ENCODE measurements at regions not wholly inside any gene's neighbourhood (a gene's known extent, or its start where the extent isn't known, plus 50 kb on each side); places are given as distances from the start of the nearest gene placed in this dataset.
"Not testable (repeated sequence)": the region's sequence is repeated elsewhere in the genome, so short reads cannot be mapped to it uniquely, and the experiment has no call there.

DNA sequence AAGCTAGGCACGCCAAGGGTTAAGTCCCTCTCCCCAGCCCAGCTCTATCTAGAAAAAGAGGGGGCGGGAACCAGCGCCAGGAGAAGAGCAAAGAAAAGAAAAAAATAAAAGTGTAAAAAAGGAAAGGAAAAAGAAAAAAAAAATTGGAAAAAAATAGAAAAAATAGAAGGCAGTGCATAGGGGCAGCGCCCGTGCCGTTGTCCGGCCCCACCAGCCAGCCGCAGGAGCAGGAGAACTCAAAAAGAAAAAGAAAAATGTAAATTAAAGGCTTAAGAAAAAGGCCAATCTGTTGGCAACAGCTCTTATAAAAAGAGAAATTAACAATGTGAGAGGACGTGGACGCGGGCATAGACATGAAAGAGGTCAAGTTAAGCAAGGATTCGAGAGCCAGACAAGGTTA lies 105.4 kb upstream of the ZNF98 start:
- 44 to 47% methylated on average over 12 of the region's 12 CpGs for WGBS, 2 donors
- no peak for DNase-seq
- Histone ChIP-seq H3K27ac (no peak overlapping the region), H3K4me1 (peaks cover 0 to 4% of the 10 kb centered on the region in 2 donors), H3K36me3 (no peaks in the 10 kb centered on the region), H3K4me3 (replicated peaks in 1 of 3) (no peak overlapping the region), H3K27me3 (no peaks in the 10 kb centered on the region), H3K9me3 (no peaks in the 10 kb centered on the region)
- intact Hi-C loops (cut with DNase I): no loop called here
- TF ChIP-seq, protein P1, sequence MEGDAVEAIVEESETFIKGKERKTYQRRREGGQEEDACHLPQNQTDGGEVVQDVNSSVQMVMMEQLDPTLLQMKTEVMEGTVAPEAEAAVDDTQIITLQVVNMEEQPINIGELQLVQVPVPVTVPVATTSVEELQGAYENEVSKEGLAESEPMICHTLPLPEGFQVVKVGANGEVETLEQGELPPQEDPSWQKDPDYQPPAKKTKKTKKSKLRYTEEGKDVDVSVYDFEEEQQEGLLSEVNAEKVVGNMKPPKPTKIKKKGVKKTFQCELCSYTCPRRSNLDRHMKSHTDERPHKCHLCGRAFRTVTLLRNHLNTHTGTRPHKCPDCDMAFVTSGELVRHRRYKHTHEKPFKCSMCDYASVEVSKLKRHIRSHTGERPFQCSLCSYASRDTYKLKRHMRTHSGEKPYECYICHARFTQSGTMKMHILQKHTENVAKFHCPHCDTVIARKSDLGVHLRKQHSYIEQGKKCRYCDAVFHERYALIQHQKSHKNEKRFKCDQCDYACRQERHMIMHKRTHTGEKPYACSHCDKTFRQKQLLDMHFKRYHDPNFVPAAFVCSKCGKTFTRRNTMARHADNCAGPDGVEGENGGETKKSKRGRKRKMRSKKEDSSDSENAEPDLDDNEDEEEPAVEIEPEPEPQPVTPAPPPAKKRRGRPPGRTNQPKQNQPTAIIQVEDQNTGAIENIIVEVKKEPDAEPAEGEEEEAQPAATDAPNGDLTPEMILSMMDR (IDR thresholded peaks at IDR 0.05): no peak
- TF ChIP-seq POLR2A (IDR thresholded peaks at IDR 0.05): no peak

DNA sequence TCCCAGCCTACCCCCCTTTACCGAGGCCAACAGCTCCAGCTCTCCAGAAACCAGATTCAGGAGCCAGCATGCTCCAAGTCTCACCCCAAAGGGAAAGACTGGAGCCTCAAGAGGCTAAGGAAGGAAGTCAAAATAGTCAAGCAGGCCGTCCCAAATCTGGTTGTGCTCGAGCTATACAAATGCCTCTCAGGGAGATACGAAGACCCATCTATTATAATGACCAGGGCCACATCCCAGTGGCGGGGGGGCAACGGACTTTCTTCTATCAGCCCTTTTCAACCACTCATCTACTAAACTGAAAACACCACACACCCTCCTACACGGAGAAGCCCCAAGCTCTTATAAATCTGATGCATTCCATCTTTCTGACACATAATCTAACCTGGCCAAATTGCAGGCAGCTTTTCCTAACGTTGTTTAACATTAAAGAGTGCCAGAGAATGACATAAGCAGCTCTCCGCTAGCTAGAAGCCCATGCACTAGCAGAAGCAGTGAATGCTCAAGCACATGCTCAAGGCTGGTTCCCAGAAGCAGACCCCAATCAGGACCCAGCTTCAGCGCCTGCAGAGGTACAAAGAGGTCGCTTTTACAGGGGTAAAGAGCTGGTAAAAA lies 104.6 kb upstream of the ZNF98 start:
- Histone ChIP-seq H3K4me1 (peaks cover 0 to 4% of the 10 kb centered on the region in 2 donors), H3K9me3 (no peaks in the 10 kb centered on the region), H3K27ac (no peak overlapping the region), H3K36me3 (no peaks in the 10 kb centered on the region), H3K4me3 (replicated peaks in 1 of 3) (no peak overlapping the region), H3K27me3 (no peaks in the 10 kb centered on the region)
- 33 to 48% methylated on average over 11 of the region's 11 CpGs for WGBS, 2 donors
- intact Hi-C loops (cut with DNase I): no loop called here
- TF ChIP-seq POLR2A (IDR thresholded peaks at IDR 0.05): no peak
- TF ChIP-seq, protein P1 (IDR thresholded peaks at IDR 0.05): no peak
- no peak for DNase-seq

DNA sequence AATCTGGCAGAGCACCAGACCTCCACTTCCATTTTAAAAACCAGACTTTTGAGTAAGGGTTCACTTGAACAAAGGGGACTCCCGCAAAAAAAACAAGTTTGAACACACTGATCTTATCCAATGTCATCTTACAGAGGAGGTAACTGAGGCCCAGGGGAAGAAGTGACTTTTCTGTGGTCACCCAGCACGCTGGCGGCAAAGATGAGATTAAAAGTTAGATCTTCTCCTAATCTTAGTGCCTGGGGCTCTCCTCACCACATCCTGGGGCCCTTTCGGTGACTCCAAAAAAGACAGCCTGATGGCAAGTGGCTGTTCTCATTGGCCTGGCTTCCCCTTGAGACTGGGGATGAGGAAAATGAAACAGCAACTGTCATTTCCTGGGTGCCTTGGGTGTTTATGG lies 101.8 kb upstream of the ZNF98 start:
- Histone ChIP-seq H3K4me3 (replicated peaks in 1 of 3) (no peak overlapping the region), H3K27ac (no peak overlapping the region), H3K9me3 (no peaks in the 10 kb centered on the region), H3K36me3 (no peaks in the 10 kb centered on the region), H3K27me3 (no peaks in the 10 kb centered on the region), H3K4me1 (peaks cover 0 to 4% of the 10 kb centered on the region in 2 donors)
- TF ChIP-seq, protein P1 (IDR thresholded peaks at IDR 0.05): no peak
- no peak for TF ChIP-seq POLR2A (IDR thresholded peaks at IDR 0.05)
- 73 to 95% methylated on average over 4 of the region's 4 CpGs for WGBS, 2 donors
- no peak for DNase-seq
- intact Hi-C loops (cut with DNase I): no loop called here

DNA sequence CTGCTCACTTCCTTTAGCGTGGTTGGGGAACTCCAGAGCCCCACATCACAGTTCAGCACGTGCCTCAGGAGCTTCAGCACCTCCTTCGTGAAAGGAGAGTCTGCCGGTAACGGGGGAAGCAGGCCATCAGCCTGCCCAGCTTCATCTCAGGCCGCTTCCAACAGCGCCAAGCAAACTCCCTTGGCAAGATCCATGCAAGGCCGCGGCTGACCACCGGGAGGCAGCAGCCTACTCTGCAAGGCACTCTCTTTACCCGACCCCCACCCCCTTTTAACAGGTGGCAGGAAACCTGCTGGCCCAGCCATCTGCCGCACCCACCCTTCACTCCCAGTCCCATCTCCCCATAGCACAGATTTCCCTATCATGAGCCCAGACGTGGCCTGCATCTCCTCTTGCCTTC lies 97.4 kb upstream of the ZNF98 start:
- H3K9me3 ChIP-seq; intact Hi-C loops (cut with DNase I): not testable (repeated sequence)
- TF ChIP-seq, protein P1 (IDR thresholded peaks at IDR 0.05): peak in 1 of 6 experiments; percentile 22

DNA sequence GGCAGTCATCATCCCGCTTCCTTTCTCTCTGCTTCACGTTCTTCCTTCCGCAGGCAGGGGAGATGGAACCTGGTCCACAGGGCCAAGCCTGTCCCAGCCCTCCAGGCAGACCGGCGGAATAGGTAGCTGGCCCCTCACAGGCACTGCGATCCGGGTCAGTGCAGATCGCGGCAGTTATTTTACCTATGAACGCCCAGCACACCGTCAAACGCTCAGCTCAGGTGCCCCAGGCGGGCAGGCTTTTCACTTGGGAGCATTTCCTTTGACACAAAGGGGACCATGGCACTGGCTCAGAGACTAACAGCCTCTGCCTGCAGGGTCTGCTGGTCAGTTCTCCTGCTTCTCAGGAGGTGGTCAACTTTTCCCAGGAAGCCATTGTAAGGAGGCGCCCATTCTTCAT lies 97.0 kb upstream of the ZNF98 start:
- WGBS, 2 donors: 92 to 94% methylated on average over 13 of the region's 14 CpGs
- intact Hi-C loops (cut with DNase I): no loop called here
- Histone ChIP-seq H3K9me3 (no peaks in the 10 kb centered on the region), H3K36me3 (no peaks in the 10 kb centered on the region), H3K27me3 (no peaks in the 10 kb centered on the region), H3K4me3 (replicated peaks in 1 of 3) (no peak overlapping the region), H3K27ac (no peak overlapping the region), H3K4me1 (no peaks in the 10 kb centered on the region)
- TF ChIP-seq POLR2A (IDR thresholded peaks at IDR 0.05): no peak
- DNase-seq: no peak

More for the DNA sequence above, 97.4 kb upstream of the ZNF98 start:
- not testable (repeated sequence) for DNase-seq; H3K4me3 ChIP-seq (replicated peaks in 1 of 3); H3K36me3 ChIP-seq; H3K27ac ChIP-seq; H3K4me1 ChIP-seq; H3K27me3 ChIP-seq
- WGBS, 2 donors: 33 to 36% methylated on average over 11 to 13 of the region's 13 CpGs
